ENCODE measurements at regions not wholly inside any gene's neighbourhood (a gene's known extent, or its start where the extent isn't known, plus 50 kb on each side); places are given as distances from the start of the nearest gene placed in this dataset.

DNA sequence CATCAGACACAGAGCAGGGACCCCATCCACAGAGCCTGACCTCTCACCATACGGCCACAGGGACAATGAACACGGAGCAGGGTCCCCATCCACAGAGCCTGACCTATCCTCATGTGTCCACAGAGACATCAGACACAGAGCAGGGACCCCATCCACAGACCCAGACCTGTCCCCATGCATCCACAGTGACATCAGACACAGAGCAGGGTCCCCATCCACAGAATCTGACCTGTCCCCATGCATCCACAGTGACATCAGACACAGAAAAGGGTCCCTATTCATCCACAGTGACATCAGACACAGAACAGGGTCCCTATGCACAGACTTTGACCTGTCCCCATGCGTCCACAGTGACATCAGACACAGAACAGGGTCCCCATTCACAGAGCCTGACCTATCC lies 325.1 kb upstream of the RAB6C start:
- no peaks in the 10 kb centered on the region for H3K4me1 ChIP-seq
- TF ChIP-seq POLR2A (IDR thresholded peaks at IDR 0.05) = no peak
- TF ChIP-seq CTCF (IDR thresholded peaks at IDR 0.05) = no peak
- intact Hi-C loops (cut with DNase I; ENCODE audit: low total_unique reads) = no loop called here
- no peak overlapping the region for H3K27ac ChIP-seq
- no peaks in the 10 kb centered on the region for H3K9me3 ChIP-seq
- H3K36me3 ChIP-seq (ENCODE audit: low read depth, missing control alignments) = no peaks in the 10 kb centered on the region
- WGBS, 2 donors = 80 to 88% methylated on average over 1 to 3 of the region's 3 CpGs
- H3K4me3 ChIP-seq = no peak overlapping the region
- no peak for DNase-seq
- H3K27me3 ChIP-seq = no peaks in the 10 kb centered on the region

DNA sequence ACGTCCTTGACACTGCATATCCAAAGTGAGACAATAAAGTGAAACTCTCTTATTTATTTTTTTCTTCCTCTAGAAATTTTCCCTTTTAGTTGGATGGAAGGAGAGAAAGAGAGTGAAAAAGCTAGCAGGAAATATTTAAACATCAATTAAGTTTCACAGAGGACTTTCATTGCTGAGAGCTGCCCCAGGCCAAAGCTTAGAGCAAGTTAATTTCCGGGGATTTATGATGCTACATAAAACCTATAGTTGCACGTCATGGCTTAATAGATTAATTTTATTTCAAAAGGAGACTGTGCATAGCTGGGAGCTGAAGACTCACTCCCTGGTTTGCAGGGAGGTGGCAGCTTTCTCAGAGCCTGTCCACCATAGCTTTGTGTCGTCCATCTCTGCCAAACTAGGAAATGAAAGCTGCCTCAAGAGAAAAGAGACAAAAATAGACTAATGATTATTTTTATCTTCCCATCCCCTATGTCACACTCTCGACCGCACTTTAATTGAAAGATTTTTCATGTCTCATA lies 323.3 kb upstream of the RAB6C start:
- no peaks in the 10 kb centered on the region for H3K4me1 ChIP-seq
- H3K27ac ChIP-seq = no peak overlapping the region
- no peak for DNase-seq
- H3K9me3 ChIP-seq = no peaks in the 10 kb centered on the region
- intact Hi-C loops (cut with DNase I; ENCODE audit: low total_unique reads) = no loop called here
- no peaks in the 10 kb centered on the region for H3K27me3 ChIP-seq
- H3K4me3 ChIP-seq = no peak overlapping the region
- 59 to 76% methylated on average over 6 of the region's 6 CpGs for WGBS, 2 donors
- no peak for TF ChIP-seq POLR2A (IDR thresholded peaks at IDR 0.05)
- no peak for TF ChIP-seq CTCF (IDR thresholded peaks at IDR 0.05)
- H3K36me3 ChIP-seq (ENCODE audit: low read depth, missing control alignments) = no peaks in the 10 kb centered on the region

- WGBS, 2 donors = 94 to 96% methylated on average over 5 of the region's 5 CpGs
- no peaks in the 10 kb centered on the region for H3K9me3 ChIP-seq
- no peak overlapping the region for H3K27ac ChIP-seq
- no peaks in the 10 kb centered on the region for H3K4me1 ChIP-seq
- no peaks in the 10 kb centered on the region for H3K27me3 ChIP-seq
- no peak for TF ChIP-seq CTCF (IDR thresholded peaks at IDR 0.05)
- TF ChIP-seq POLR2A (IDR thresholded peaks at IDR 0.05) = no peak
- intact Hi-C loops (cut with DNase I; ENCODE audit: low total_unique reads) = no loop called here
- H3K36me3 ChIP-seq (ENCODE audit: low read depth, missing control alignments) = no peaks in the 10 kb centered on the region
- H3K4me3 ChIP-seq = no peak overlapping the region
- no peak for DNase-seq
Measured at GRCh38 chr2:129658430-129658829, 321.0 kb upstream of the RAB6C start.

DNA sequence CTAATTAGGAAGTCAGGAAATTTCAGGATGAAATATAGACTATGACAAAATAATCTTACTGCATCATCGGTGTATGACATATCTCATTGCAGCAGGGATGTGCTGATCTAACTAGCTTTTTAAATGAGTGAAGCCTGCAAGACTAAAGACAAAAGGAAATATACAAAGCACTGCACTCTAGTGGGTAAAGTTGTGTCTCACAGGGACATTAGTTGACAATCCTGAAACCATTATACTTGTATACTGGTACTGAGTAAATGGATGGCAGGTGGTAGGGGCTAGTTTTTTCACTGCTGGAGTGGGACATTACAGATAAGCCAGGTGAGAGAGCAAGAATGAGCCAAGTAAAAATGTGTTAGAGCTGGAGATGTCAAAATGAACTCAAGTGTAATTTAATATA lies 317.5 kb upstream of the RAB6C start:
- TF ChIP-seq POLR2A (IDR thresholded peaks at IDR 0.05) (no peak), CTCF (IDR thresholded peaks at IDR 0.05) (no peak)
- WGBS, 2 donors = 76 to 80% methylated on average over 1 of the region's 1 CpG
- Histone ChIP-seq H3K27me3 (no peaks in the 10 kb centered on the region), H3K4me1 (no peaks in the 10 kb centered on the region), H3K9me3 (no peaks in the 10 kb centered on the region), H3K36me3 (ENCODE audit: low read depth, missing control alignments) (no peaks in the 10 kb centered on the region), H3K4me3 (no peak overlapping the region), H3K27ac (no peak overlapping the region)
- intact Hi-C loops (cut with DNase I; ENCODE audit: low total_unique reads) = no loop called here
- no peak for DNase-seq

GRCh38 chr2:129667577-129667976 lies 311.9 kb upstream of the RAB6C start:
- whole genome bisulfite sequencing, 2 donors = 53 to 54% methylated on average over 4 of the region's 4 CpGs
- DNase-seq = no peak
- no peaks in the 10 kb centered on the region for H3K4me1 ChIP-seq
- no peak for TF ChIP-seq POLR2A (IDR thresholded peaks at IDR 0.05)
- no peak for TF ChIP-seq CTCF (IDR thresholded peaks at IDR 0.05)
- H3K9me3 ChIP-seq = no peaks in the 10 kb centered on the region
- H3K27me3 ChIP-seq = no peaks in the 10 kb centered on the region
- H3K4me3 ChIP-seq = no peak overlapping the region
- no peak overlapping the region for H3K27ac ChIP-seq
- intact Hi-C loops (cut with DNase I; ENCODE audit: low total_unique reads) = no loop called here
- no peaks in the 10 kb centered on the region for H3K36me3 ChIP-seq (ENCODE audit: low read depth, missing control alignments)

Data from testis (tissue), 2 donors.